ENCODE measurements at regions not wholly inside any gene's neighbourhood (a gene's known extent, or its start where the extent isn't known, plus 50 kb on each side); places are given as distances from the start of the nearest gene placed in this dataset.

GRCh38 chr5:98583586-98583985, 189.9 kb upstream of the RGMB start:
- Histone ChIP-seq H3F3A (ENCODE audit: insufficient read depth, low read length, poor library complexity, severe bottlenecking) (no peaks in the 10 kb centered on the region), H2AFZ (ENCODE audit: low read depth, low read length) (no peak overlapping the region), H3K27me3 (ENCODE audit: insufficient read depth, low read depth, low read length) (no peaks in the 10 kb centered on the region), H3K27ac (ENCODE audit: low read length) (no peak overlapping the region), H3K4me2 (ENCODE audit: low read length) (no peak overlapping the region), H4K20me1 (ENCODE audit: insufficient read depth) (no peaks in the 10 kb centered on the region), H3K9me3 (ENCODE audit: low read length) (no peaks in the 10 kb centered on the region), H3K9ac (ENCODE audit: low read length) (no peak overlapping the region), H3K4me3 (ENCODE audit: low read length) (no peak overlapping the region), H3K9me2 (ENCODE audit: insufficient read depth, low read length) (no peaks in the 10 kb centered on the region), H3K36me3 (ENCODE audit: insufficient read depth, low read length) (no peaks in the 10 kb centered on the region), H3K79me2 (replicated peaks; ENCODE audit: insufficient read depth, low read length) (no peaks in the 10 kb centered on the region)
- TF ChIP-seq CTCF (IDR thresholded peaks at IDR 0.05; ENCODE audit: poor library complexity, severe bottlenecking) (no peak), RAD21 (conservative IDR thresholded peaks at IDR 0.05) (no peak), TAF1 (IDR thresholded peaks at IDR 0.05; ENCODE audit: low read depth) (no peak)

- H2AFZ ChIP-seq (ENCODE audit: low read depth, low read length), result no peak overlapping the region
Measured at GRCh38 chr5:98585661-98586310, 187.7 kb upstream of the RGMB start.

More at GRCh38 chr5:98585661-98586310, 187.7 kb upstream of the RGMB start:
- H3F3A ChIP-seq (ENCODE audit: insufficient read depth, low read length, poor library complexity, severe bottlenecking), result no peaks in the 10 kb centered on the region
- H3K36me3 ChIP-seq (ENCODE audit: insufficient read depth, low read length), result no peaks in the 10 kb centered on the region
- no peaks in the 10 kb centered on the region for H4K20me1 ChIP-seq (ENCODE audit: insufficient read depth)
- no peaks in the 10 kb centered on the region for H3K9me3 ChIP-seq (ENCODE audit: low read length)
- H3K4me2 ChIP-seq (ENCODE audit: low read length), result no peak overlapping the region
- H3K9ac ChIP-seq (ENCODE audit: low read length), result no peak overlapping the region
- no peak for TF ChIP-seq SMC3 (conservative IDR thresholded peaks at IDR 0.05; ENCODE audit: poor library complexity)
- TF ChIP-seq POLR2AphosphoS5 (IDR thresholded peaks at IDR 0.05), result no peak
- no peak for TF ChIP-seq EP300 (conservative IDR thresholded peaks at IDR 0.05; ENCODE audit: poor library complexity, severe bottlenecking)
- TF ChIP-seq RAD21 (conservative IDR thresholded peaks at IDR 0.05), result no peak
- no peak for TF ChIP-seq TAF1 (IDR thresholded peaks at IDR 0.05; ENCODE audit: low read depth)
- TF ChIP-seq EZH2 (IDR thresholded peaks at IDR 0.05; ENCODE audit: borderline replicate concordance, insufficient read depth, low read length, poor library complexity, severe bottlenecking), result no peak
- no peak for TF ChIP-seq MXI1 (conservative IDR thresholded peaks at IDR 0.05; ENCODE audit: poor library complexity, severe bottlenecking)
- TF ChIP-seq REST (IDR thresholded peaks at IDR 0.05; ENCODE audit: borderline replicate concordance), result no peak
- no peak for TF ChIP-seq CTCF (IDR thresholded peaks at IDR 0.05; ENCODE audit: poor library complexity, severe bottlenecking)
- H3K4me3 ChIP-seq (ENCODE audit: low read length), result no peak overlapping the region
- H3K79me2 ChIP-seq (replicated peaks; ENCODE audit: insufficient read depth, low read length), result no peaks in the 10 kb centered on the region
- no peaks in the 10 kb centered on the region for H3K27me3 ChIP-seq (ENCODE audit: insufficient read depth, low read depth, low read length)
- no peak overlapping the region for H3K27ac ChIP-seq (ENCODE audit: low read length)
- H3K9me2 ChIP-seq (ENCODE audit: insufficient read depth, low read length), result no peaks in the 10 kb centered on the region
